ENCODE measurements at regions not wholly inside any gene's neighbourhood (a gene's known extent, or its start where the extent isn't known, plus 50 kb on each side); places are given as distances from the start of the nearest gene placed in this dataset.

GRCh38 chr19:34051255-34051654 lies 121.0 kb upstream of the LSM14A start:
- no peaks in the 10 kb centered on the region for H3K27me3 ChIP-seq (ENCODE audit: insufficient read depth, poor library complexity, severe bottlenecking)
- H3K27ac ChIP-seq (replicated peaks), result no peak overlapping the region
- no peak for DNase-seq (ENCODE audit: low read depth in 1 of 2, low spot score in 1 of 2)
- TF ChIP-seq POLR2AphosphoS5 (IDR thresholded peaks at IDR 0.05; ENCODE audit: low read depth), result no peak
- TF ChIP-seq REST (IDR thresholded peaks at IDR 0.05; ENCODE audit: insufficient replicate concordance, low read depth), result no peak
- no peak for TF ChIP-seq SPI1 (IDR thresholded peaks at IDR 0.05; ENCODE audit: borderline replicate concordance, low read depth)
- TF ChIP-seq CTCF (IDR thresholded peaks at IDR 0.05; ENCODE audit: insufficient read depth, low read length), result no peak
- TF ChIP-seq GABPA (IDR thresholded peaks at IDR 0.05; ENCODE audit: low read depth), result no peak
- no peak overlapping the region for H3K4me3 ChIP-seq (replicated peaks; ENCODE audit: insufficient read depth, low read length)

GRCh38 chr19:34057155-34057554 lies 115.1 kb upstream of the LSM14A start:
- Histone ChIP-seq H3K27me3 (ENCODE audit: insufficient read depth, poor library complexity, severe bottlenecking) (no peaks in the 10 kb centered on the region), H3K4me3 (replicated peaks; ENCODE audit: insufficient read depth, low read length) (no peak overlapping the region), H3K27ac (replicated peaks) (no peak overlapping the region)
- TF ChIP-seq REST (IDR thresholded peaks at IDR 0.05; ENCODE audit: insufficient replicate concordance, low read depth) (no peak), GABPA (IDR thresholded peaks at IDR 0.05; ENCODE audit: low read depth) (no peak), CTCF (IDR thresholded peaks at IDR 0.05; ENCODE audit: insufficient read depth, low read length) (no peak), SPI1 (IDR thresholded peaks at IDR 0.05; ENCODE audit: borderline replicate concordance, low read depth) (no peak), POLR2AphosphoS5 (IDR thresholded peaks at IDR 0.05; ENCODE audit: low read depth) (no peak)
- no peak for DNase-seq (ENCODE audit: low read depth in 1 of 2, low spot score in 1 of 2)

- no peak overlapping the region for H3K4me3 ChIP-seq (replicated peaks; ENCODE audit: insufficient read depth, low read length)
- H3K27me3 ChIP-seq (ENCODE audit: insufficient read depth, poor library complexity, severe bottlenecking), result peaks cover 5% of the 10 kb centered on the region
- no peak overlapping the region for H3K27ac ChIP-seq (replicated peaks)
- no peak for DNase-seq (ENCODE audit: low read depth in 1 of 2, low spot score in 1 of 2)
- TF ChIP-seq CTCF (IDR thresholded peaks at IDR 0.05; ENCODE audit: insufficient read depth, low read length) (no peak), REST (IDR thresholded peaks at IDR 0.05; ENCODE audit: insufficient replicate concordance, low read depth) (no peak), POLR2AphosphoS5 (IDR thresholded peaks at IDR 0.05; ENCODE audit: low read depth) (no peak), SPI1 (IDR thresholded peaks at IDR 0.05; ENCODE audit: borderline replicate concordance, low read depth) (no peak)
Observed at GRCh38 chr19:34066007-34066643, 106.2 kb upstream of the LSM14A start.

Measured in HL-60 (cell line).